ENCODE measurements at regions not wholly inside any gene's neighbourhood (a gene's known extent, or its start where the extent isn't known, plus 50 kb on each side); places are given as distances from the start of the nearest gene placed in this dataset.
"Not testable (repeated sequence)": the region's sequence is repeated elsewhere in the genome, so short reads cannot be mapped to it uniquely, and the experiment has no call there.

- Histone ChIP-seq H3K27me3 (no peaks in the 10 kb centered on the region), H3K9me3 (no peaks in the 10 kb centered on the region), H3K36me3 (no peaks in the 10 kb centered on the region), H3K27ac (no peak overlapping the region), H3K4me3 (no peak overlapping the region), H3K4me1 (no peaks in the 10 kb centered on the region)
- WGBS, 2 donors = 54 to 80% methylated on average over 6 of the region's 6 CpGs
- intact Hi-C loops (cut with DNase I) = no loop called here
- TF ChIP-seq, protein P1, sequence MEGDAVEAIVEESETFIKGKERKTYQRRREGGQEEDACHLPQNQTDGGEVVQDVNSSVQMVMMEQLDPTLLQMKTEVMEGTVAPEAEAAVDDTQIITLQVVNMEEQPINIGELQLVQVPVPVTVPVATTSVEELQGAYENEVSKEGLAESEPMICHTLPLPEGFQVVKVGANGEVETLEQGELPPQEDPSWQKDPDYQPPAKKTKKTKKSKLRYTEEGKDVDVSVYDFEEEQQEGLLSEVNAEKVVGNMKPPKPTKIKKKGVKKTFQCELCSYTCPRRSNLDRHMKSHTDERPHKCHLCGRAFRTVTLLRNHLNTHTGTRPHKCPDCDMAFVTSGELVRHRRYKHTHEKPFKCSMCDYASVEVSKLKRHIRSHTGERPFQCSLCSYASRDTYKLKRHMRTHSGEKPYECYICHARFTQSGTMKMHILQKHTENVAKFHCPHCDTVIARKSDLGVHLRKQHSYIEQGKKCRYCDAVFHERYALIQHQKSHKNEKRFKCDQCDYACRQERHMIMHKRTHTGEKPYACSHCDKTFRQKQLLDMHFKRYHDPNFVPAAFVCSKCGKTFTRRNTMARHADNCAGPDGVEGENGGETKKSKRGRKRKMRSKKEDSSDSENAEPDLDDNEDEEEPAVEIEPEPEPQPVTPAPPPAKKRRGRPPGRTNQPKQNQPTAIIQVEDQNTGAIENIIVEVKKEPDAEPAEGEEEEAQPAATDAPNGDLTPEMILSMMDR (IDR thresholded peaks at IDR 0.05) = no peak
- TF ChIP-seq POLR2A (IDR thresholded peaks at IDR 0.05) (no peak), POLR2AphosphoS5 (IDR thresholded peaks at IDR 0.05) (no peak), EP300 (IDR thresholded peaks at IDR 0.05) (no peak)
- DNase-seq = no peak
Observed at GRCh38 chr3:5768281-5768945, 580.9 kb downstream of the EDEM1 start.

- no peak for DNase-seq
- TF ChIP-seq EP300 (IDR thresholded peaks at IDR 0.05) (no peak), POLR2AphosphoS5 (IDR thresholded peaks at IDR 0.05) (no peak), POLR2A (IDR thresholded peaks at IDR 0.05) (no peak)
- TF ChIP-seq, protein P1 (IDR thresholded peaks at IDR 0.05) = no peak
- no peaks in the 10 kb centered on the region for H3K4me1 ChIP-seq
- no peak overlapping the region for H3K4me3 ChIP-seq
- 78 to 79% methylated on average over 5 of the region's 5 CpGs for WGBS, 2 donors
- no peaks in the 10 kb centered on the region for H3K9me3 ChIP-seq
- intact Hi-C loops (cut with DNase I) = no loop called here
- no peak overlapping the region for H3K27ac ChIP-seq
- no peaks in the 10 kb centered on the region for H3K36me3 ChIP-seq
- no peaks in the 10 kb centered on the region for H3K27me3 ChIP-seq
Observed at GRCh38 chr3:5769825-5770224, 582.3 kb downstream of the EDEM1 start.

- WGBS, 2 donors = 73 to 76% methylated on average over 7 of the region's 7 CpGs
- H3K9me3 ChIP-seq = no peaks in the 10 kb centered on the region
- H3K36me3 ChIP-seq = no peaks in the 10 kb centered on the region
- intact Hi-C loops (cut with DNase I) = no loop called here
- no peaks in the 10 kb centered on the region for H3K27me3 ChIP-seq
- no peaks in the 10 kb centered on the region for H3K4me1 ChIP-seq
- H3K4me3 ChIP-seq = no peak overlapping the region
- TF ChIP-seq, protein P1 (IDR thresholded peaks at IDR 0.05) = no peak
- no peak for TF ChIP-seq EP300 (IDR thresholded peaks at IDR 0.05)
- no peak for TF ChIP-seq POLR2AphosphoS5 (IDR thresholded peaks at IDR 0.05)
- TF ChIP-seq POLR2A (IDR thresholded peaks at IDR 0.05) = no peak
- DNase-seq = no peak
- no peak overlapping the region for H3K27ac ChIP-seq
Observed at GRCh38 chr3:5774337-5774736, 586.8 kb downstream of the EDEM1 start.

GRCh38 chr3:5775100-5775499, 587.6 kb downstream of the EDEM1 start:
- H3K4me3 ChIP-seq; H3K27me3 ChIP-seq; H3K36me3 ChIP-seq; DNase-seq; intact Hi-C loops (cut with DNase I); H3K27ac ChIP-seq; H3K4me1 ChIP-seq; H3K9me3 ChIP-seq: not testable (repeated sequence)
- 91 to 93% methylated on average over 3 of the region's 3 CpGs for WGBS, 2 donors

- DNase-seq = no peak
- intact Hi-C loops (cut with DNase I) = no loop called here
- no peaks in the 10 kb centered on the region for H3K4me1 ChIP-seq
- H3K36me3 ChIP-seq = no peaks in the 10 kb centered on the region
- H3K4me3 ChIP-seq = no peak overlapping the region
- H3K9me3 ChIP-seq = no peaks in the 10 kb centered on the region
- no peak for TF ChIP-seq EP300 (IDR thresholded peaks at IDR 0.05)
- no peak for TF ChIP-seq POLR2AphosphoS5 (IDR thresholded peaks at IDR 0.05)
- no peak for TF ChIP-seq POLR2A (IDR thresholded peaks at IDR 0.05)
- TF ChIP-seq, protein P1 (IDR thresholded peaks at IDR 0.05) = no peak
- no peak overlapping the region for H3K27ac ChIP-seq
- H3K27me3 ChIP-seq = no peaks in the 10 kb centered on the region
Observed at GRCh38 chr3:5784690-5785089, 597.2 kb downstream of the EDEM1 start.
